ENCODE measurements at regions not wholly inside any gene's neighbourhood (a gene's known extent, or its start where the extent isn't known, plus 50 kb on each side); places are given as distances from the start of the nearest gene placed in this dataset.

- no peak for TF ChIP-seq CTCF (IDR thresholded peaks at IDR 0.05; ENCODE audit: low read depth, low read length, missing control alignments)
- no peak overlapping the region for H3K4me3 ChIP-seq (replicated peaks; ENCODE audit: low read depth, low read length)
- DNase-seq (ENCODE audit: extremely low read depth, low read depth), result no peak
Observed at GRCh38 chr11:119897046-119897440, 168.0 kb upstream of the NECTIN1 start.

DNA sequence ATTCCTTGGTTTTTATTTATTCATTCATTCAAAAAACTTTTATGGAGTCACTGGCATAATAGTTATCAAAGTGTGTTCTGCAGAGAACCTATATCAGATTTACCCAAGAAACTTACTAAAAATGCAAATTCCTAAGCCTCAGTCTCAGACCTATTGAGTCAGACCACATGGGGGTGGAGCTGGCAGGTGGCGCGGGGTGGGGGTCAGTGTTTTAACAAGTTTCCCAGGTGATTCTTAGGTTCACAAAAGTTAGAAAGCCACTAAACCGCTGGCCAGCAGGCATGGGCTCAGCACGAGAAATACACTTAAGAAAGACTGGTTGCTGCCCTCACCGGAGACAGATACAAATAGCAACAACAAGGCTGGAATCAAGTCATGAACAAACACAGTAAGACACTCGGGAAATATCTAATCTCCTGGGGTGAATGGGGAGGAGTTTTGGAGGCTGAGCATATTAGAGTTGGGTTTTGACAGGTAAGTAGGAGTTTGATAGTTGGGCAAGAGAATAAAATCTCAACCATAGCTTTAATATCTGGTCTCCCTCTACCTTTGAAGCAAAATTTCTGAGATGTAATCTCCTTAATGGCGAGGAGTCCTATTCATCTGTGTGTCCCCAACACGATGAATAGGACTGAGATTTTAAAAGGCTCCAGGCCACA, 167.5 kb upstream of the NECTIN1 start:
- no peak for DNase-seq (ENCODE audit: extremely low read depth, low read depth)
- H3K4me3 ChIP-seq (replicated peaks; ENCODE audit: low read depth, low read length), result no peak overlapping the region
- TF ChIP-seq CTCF (IDR thresholded peaks at IDR 0.05; ENCODE audit: low read depth, low read length, missing control alignments), result no peak

DNA sequence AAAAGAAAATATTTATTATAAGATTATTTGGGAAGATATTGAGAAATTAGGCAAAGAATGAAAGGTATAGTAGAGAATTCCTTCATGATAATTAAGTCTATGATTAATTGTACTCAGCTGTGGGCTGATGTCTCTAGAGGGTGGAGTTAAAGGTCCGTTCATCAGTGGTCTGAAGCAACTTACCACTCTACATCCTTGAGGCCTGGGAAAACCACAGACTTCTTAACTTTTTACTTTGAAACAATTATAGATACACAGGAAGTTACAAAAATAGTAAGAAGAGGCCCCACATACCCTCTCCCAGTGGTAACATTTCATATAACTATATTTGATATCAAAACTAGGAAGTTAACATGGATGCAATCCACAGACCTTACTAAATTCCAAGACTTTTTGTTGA, 167.0 kb upstream of the NECTIN1 start:
- H3K4me3 ChIP-seq (replicated peaks; ENCODE audit: low read depth, low read length), result no peak overlapping the region
- no peak for TF ChIP-seq CTCF (IDR thresholded peaks at IDR 0.05; ENCODE audit: low read depth, low read length, missing control alignments)
- DNase-seq (ENCODE audit: extremely low read depth, low read depth), result no peak

GRCh38 chr11:119894916-119895315, 165.9 kb upstream of the NECTIN1 start:
- no peak overlapping the region for H3K4me3 ChIP-seq (replicated peaks; ENCODE audit: low read depth, low read length)
- TF ChIP-seq CTCF (IDR thresholded peaks at IDR 0.05; ENCODE audit: low read depth, low read length, missing control alignments), result no peak
- no peak for DNase-seq (ENCODE audit: extremely low read depth, low read depth)

- H3K4me3 ChIP-seq (replicated peaks; ENCODE audit: low read depth, low read length), result no peak overlapping the region
- no peak for TF ChIP-seq CTCF (IDR thresholded peaks at IDR 0.05; ENCODE audit: low read depth, low read length, missing control alignments)
- no peak for DNase-seq (ENCODE audit: extremely low read depth, low read depth)
Observed at GRCh38 chr11:119892311-119892808, 163.4 kb upstream of the NECTIN1 start.

GRCh38 chr11:119891055-119891768, 162.2 kb upstream of the NECTIN1 start:
- no peak for TF ChIP-seq CTCF (IDR thresholded peaks at IDR 0.05; ENCODE audit: low read depth, low read length, missing control alignments)
- no peak for DNase-seq (ENCODE audit: extremely low read depth, low read depth)
- H3K4me3 ChIP-seq (replicated peaks; ENCODE audit: low read depth, low read length), result no peak overlapping the region

Measured in HFF-Myc (cell line).